ENCODE measurements at regions not wholly inside any gene's neighbourhood (a gene's known extent, or its start where the extent isn't known, plus 50 kb on each side); places are given as distances from the start of the nearest gene placed in this dataset.

GRCh38 chr18:7394050-7394659, 163.3 kb downstream of the LRRC30 start (continued):
- no peak for TF ChIP-seq MYPOP (CRISPR knock-in tag; IDR thresholded peaks at IDR 0.05)
- no peak for TF ChIP-seq ZNF839 (CRISPR knock-in tag; IDR thresholded peaks at IDR 0.05; ENCODE audit: borderline replicate concordance)
- no peak for TF ChIP-seq BRCA1 (CRISPR knock-in tag; IDR thresholded peaks at IDR 0.05)
- no peak for TF ChIP-seq ZNF746 (CRISPR knock-in tag; IDR thresholded peaks at IDR 0.05)
- TF ChIP-seq BHLHE40 (IDR thresholded peaks at IDR 0.05; ENCODE audit: low read length) = no peak

- ATAC-seq (no peak), FAIRE-seq (no peak), DNase-seq (ENCODE audit: low spot score) (no peak)
- TF ChIP-seq NPAS2 (CRISPR knock-in tag; IDR thresholded peaks at IDR 0.05; ENCODE audit: borderline replicate concordance) (no peak), ETV5 (CRISPR knock-in tag; IDR thresholded peaks at IDR 0.05; ENCODE audit: borderline replicate concordance) (no peak), MTF1 (CRISPR knock-in tag; IDR thresholded peaks at IDR 0.05) (no peak), ZNF205 (CRISPR knock-in tag; IDR thresholded peaks at IDR 0.05) (no peak), ZNF33B (CRISPR knock-in tag; IDR thresholded peaks at IDR 0.05) (no peak)
- no peak overlapping the region for H3K9ac ChIP-seq (ENCODE audit: insufficient read depth, low read depth, low read length)
- CTCF ChIA-PET (ENCODE audit: low intra/inter-chr PET ratio, low total read pairs) = no interaction called here
- no peak overlapping the region for H2AFZ ChIP-seq (ENCODE audit: low read length)
- no peak overlapping the region for H3K4me3 ChIP-seq (replicated peaks in 1 of 3; ENCODE audit: insufficient read depth in 1 of 3, low read depth in 2 of 3, low read length in 3 of 3)
- 12% methylated on average over 4 of the region's 4 CpGs for WGBS (ENCODE audit: low lambda C conversion rate)
- no TSS peak for BruUV-seq (replicated peaks)
- H3K9me3 ChIP-seq (ENCODE audit: low read length) = no peaks in the 10 kb centered on the region
- POLR2A ChIA-PET = no interaction called here
- H3K4me1 ChIP-seq (ENCODE audit: insufficient read depth, low read length) = no peaks in the 10 kb centered on the region
- H3K4me2 ChIP-seq (ENCODE audit: low read depth, low read length) = no peak overlapping the region
- no peaks in the 10 kb centered on the region for H3K36me3 ChIP-seq (replicated peaks in 1 of 2; ENCODE audit: control insufficient read depth in 1 of 2, insufficient read depth in 2 of 2, low read length in 2 of 2)
- no peaks in the 10 kb centered on the region for H4K20me1 ChIP-seq (ENCODE audit: insufficient read depth, low read length)
- no peaks in the 10 kb centered on the region for H3K79me2 ChIP-seq (ENCODE audit: insufficient read depth, low read length)
- intact Hi-C loops (cut with micrococcal nuclease; ENCODE audit: unreplicated experiment) (no loop called here), in situ Hi-C loops (cut with HindIII; ENCODE audit: extremely low pct_ligation_motif_present, low pct_unique_long_range_greater_than_20kb) (no loop called here)
- peaks cover 0 to 5% of the 10 kb centered on the region in 2 experiments; a peak in 1 of 5 replicates for H3K27me3 ChIP-seq (ENCODE audit: control insufficient read depth in 1 of 2, insufficient read depth in 2 of 2, low read length in 2 of 2)
- H3K27ac ChIP-seq (ENCODE audit: extremely low read length, insufficient read depth, low read length) = no peak overlapping the region
These were observed 164.7 kb downstream of the LRRC30 start for GRCh38 chr18:7395566-7395965.
